Activated gamma-delta T cell treated with anti-CD3 and anti-CD28 coated beads, Interleukin-2, amount 50 U/mL, for 16 hours (primary cell): ENCODE measurements at regions not wholly inside any gene's neighbourhood (a gene's known extent, or its start where the extent isn't known, plus 50 kb on each side); places are given as distances from the start of the nearest gene placed in this dataset.
"Not testable (repeated sequence)": the region's sequence is repeated elsewhere in the genome, so short reads cannot be mapped to it uniquely, and the experiment has no call there.

ENCODE experiments used
- DNase-seq: peaks from one replicate; pipeline ENCODE4 v3.0.0-alpha.2; 2020; ENCODE audit warnings: low read depth

DNA sequence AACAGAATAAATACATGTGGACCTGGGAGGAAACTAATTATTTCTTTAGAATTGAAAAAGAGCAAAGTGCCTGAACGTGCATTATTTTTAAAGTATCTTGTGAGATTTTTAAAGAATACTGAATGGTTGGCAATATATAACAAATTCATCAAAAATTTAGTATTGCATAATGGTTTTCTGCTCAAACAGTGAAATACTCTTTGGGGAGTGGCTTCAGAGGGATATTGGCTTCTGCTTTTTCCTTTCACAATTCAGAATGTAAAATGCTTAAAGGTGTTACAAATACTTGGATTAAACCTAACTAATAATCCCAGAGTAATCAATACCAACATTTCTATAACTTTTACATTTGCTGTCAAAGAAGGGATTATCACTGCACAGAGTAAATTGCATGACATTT, 379.3 kb upstream of the CHD1 start:
- DNase-seq = no peak

DNA sequence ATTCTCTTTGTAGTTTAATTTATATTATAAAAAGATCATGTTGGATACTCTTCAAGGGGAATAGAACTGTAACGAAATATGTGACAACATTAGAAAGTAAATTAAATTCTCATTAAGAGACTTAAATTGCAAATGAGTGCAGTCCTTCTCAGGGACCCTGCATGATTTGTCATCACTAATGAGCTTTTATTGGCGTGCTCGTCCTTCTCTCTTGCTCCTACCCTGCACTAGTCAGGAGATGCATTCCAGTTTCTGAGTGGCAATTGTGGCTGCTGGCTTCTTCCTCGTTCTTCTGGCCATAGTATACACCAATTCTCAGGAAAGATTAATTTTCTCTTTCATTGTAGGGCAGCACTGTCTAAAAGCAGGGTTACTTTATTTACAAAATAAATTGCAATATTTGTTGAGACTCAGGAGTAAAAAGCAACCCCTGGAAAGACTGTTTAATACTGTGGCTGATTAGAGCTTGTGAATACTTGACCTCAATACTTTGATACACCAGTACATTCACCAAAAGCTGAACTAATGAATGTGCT, 376.3 kb upstream of the CHD1 start:
- DNase-seq = no peak

DNA sequence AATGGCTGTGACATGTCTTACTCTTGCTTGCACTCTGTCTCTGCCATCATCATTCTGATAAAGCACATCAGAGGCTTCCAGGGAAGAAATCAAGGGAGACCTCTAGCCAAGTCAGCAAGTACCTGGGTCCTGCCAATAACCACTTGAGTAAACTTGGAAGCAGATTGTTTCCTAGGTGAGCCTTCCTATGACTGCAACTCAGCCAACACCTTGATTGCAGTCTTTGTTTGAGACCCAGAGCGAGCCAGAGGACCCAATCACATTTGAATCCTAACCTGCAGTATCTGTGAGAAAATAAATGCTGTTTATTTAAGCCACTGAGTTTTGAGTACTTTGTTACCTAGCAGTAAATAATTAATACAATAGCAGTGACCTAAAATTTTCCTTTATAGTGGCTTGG, 356.8 kb upstream of the CHD1 start:
- no peak for DNase-seq

DNA sequence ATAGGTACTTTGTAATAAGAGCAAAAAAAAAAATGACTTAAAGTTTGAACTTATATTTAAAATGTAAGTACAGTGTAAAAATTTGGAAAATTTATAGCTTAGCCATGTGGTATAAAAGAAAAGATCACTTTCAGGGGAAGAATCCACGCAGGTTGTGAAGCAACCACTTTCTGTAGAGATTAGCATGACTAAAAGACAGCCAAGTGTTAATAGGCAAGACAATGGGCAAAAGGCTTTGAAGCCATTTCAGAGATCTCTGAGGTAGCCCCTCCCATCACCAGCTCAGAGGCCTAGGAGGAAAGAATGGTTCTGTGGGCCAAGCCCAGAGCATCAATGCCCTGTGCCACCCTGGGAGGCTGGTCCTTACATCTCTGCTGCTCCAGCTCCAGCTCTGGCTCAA, 346.3 kb upstream of the CHD1 start:
- DNase-seq = no peak

DNA sequence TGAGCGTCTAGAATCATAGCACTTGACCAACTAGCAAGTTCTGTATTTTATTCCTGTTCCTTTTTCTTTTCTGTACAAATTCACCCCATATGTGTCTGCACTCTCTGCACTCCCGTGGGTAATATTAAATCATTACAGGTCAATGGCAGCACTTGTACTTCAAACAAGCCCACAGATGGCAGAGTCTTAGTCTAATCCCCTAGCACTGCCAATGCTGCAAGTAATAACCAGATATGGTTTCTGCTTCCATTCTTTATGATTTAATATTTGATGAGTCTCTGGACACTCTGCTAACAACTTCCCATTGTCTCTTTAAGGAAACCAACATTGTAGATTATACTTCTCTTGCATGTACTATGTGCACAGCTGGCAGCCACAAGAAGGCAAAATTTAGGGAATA, 343.8 kb upstream of the CHD1 start:
- DNase-seq = no peak

DNA sequence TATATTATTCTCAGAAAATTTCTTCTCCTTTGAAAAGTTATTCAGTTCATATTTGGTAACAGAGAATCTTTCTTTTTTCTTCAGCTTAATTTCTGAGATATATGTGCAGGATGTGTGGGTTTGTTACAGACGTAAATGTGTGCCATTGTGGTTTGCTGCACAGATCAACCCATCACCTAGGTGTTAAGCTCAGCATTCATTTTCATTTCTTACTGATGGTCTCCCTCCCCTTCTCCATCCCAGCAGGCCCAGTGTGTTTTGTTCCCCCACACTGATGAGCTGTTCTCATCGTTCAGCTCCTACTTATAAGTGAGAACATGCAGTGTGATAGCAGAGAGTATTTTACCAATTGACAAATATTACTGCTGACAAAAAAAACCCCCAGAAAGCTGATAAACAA, 330.0 kb upstream of the CHD1 start:
- no peak for DNase-seq

DNA sequence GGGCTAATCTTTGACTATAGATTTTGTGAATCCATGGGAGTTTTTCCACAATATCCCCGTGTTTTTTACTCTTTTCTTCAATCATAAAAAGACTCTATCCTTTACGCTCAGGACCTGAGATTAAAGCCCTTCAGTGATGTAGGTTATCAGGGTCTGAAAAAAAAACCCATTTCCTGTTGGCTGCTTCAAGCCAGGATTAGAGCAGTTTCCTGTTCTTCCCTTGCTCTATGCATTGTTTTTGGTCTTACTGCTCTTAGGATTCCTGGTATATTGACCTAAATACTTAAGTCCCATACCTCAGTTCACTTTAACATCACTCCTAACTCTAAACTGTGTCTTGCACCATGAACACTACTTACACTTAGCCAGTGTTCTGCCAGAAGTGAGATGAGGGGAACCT, 319.3 kb upstream of the CHD1 start:
- no peak for DNase-seq

DNA sequence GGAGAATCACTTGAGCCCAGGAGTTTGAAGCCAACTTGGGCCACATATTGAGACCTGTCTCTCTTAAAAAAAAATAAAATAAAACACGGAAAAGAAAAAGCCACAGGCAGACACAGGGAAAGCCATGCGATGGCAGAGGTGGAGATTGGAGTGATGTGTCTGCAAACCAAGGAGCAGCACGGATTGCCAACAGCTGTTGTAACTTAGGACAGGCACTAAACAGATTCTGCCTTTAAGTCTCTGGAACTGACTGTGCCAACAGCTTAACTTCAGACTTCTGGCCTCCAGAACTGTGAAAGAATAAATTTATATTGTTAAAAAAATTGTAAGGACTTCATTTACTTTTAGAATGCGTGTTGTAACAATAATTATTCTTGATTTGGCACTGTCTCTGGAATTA, 318.5 kb upstream of the CHD1 start:
- DNase-seq = no peak

DNA sequence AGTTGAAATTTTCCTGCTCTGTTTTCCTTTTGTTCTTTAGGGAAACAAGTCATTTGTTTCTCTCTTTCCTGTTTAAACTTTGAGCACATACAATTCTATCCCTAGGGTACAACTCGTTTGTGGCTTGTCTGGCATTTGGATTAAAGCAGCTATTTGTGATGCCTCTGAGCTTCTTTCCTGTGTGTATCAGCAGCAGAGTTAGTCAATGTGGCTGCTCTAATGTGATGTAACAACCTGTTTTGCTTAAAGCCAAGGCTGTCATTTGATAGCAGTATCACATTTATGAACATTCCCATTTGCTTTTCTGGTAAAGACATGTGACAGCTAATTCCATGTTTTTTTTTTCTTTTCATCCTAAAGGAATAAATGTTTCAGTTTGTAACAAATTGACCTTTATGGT, 314.3 kb upstream of the CHD1 start:
- no peak for DNase-seq

DNA sequence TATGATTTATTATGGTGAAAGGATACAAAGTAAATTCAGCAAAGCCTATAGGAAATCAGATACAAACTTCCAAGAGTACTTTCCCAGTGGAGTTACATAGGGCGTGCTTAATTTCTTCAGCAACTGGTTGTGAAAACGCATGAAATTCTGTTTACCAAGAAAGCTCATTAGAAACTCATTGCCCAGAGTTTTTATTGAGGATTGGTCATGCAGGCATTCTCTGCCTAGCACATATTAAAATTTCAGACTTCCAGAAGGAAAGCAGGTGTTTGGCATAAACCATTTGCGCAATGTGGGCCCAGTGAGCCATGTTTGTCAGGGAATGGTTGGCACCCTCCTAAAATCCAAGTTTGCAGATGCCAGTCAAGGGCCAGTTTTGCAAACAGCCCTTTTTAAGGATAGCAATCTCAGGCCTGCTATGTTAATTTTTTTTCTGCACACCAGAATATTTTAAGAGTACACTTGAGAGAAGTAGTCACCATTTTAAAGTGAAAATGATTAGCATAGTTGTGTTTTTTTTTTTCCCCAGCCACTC, 311.1 kb upstream of the CHD1 start:
- no peak for DNase-seq

DNA sequence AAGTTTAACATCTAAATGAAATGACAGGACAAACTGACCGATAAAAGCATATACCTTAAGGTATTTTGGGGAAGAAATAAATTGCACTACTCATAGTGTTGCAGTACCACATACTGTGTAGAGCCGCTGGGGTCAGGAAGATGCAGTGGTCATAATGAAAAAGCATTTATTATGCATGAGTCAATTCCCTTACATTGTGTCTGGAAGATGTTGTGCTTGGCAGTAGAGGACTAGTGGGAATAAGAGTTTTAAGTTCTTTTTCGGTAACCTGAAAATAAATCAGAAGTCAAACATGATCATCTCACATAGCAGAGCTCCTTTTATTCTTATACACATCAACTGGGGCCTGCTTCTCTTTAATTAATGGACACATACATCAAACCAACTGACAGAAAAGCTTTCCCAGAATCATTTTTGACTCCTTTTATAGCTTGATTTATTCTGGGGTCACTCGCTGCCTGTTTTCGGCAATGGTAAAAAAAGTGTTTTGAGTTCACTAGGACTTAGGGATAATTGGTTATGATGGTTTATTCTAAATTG, 262.5 kb upstream of the CHD1 start:
- no peak for DNase-seq

DNA sequence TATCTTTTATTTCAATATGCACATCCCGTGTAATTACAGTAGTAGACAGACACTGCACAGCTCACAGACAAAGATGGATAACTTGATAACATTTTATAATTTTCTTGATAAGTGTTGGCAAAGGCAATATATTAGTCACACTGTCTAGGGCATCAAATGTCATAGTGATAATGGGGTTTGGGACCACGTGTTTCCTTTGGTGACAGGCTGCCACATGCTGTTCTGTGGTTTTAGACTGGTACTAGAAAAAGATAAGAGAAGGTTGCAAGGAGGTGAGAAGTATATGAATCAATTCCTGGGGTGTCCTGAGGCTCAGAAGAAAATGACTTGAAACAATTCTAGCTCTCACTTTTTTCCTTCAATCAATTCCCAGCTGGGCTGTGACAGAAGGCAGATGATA, 258.8 kb upstream of the CHD1 start:
- DNase-seq = no peak

DNA sequence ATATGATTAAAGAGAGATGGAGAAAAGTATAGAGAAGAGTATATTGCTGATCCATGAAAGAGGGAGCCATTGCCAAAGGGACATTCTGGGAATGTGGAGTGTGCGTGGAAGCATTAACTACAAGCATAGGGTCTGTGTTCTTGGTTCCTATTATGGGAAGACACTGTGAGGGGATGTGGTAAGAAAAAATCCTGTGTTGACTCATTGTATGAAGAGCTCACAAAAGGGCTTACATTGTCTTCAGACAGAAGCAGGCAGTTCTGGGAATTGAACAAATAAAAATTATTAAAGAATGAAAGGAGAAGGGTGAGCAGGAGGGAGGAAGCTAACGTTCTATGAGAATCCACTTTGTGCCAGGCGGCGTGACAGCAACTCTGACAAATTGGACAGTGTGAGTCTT, 250.4 kb upstream of the CHD1 start:
- DNase-seq = no peak

DNA sequence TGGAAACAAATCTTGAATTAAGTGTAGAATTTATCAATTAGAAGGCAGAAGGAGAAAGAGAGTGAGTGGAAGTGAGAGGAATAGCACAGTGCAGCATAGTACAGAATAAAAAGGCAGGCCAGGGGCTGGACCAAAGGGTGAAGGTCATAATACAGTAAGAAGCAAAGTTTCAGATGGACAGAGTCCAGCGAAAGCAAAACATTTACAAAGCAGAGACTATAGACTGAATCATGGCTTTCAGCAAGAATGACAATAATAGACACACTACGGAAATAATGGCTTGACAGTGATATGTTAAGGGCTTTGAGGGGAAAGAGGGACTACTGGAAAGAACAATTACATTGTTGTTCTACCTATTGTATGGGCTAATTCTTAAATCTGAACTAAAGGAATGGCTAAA, 249.0 kb upstream of the CHD1 start:
- DNase-seq = no peak

DNA sequence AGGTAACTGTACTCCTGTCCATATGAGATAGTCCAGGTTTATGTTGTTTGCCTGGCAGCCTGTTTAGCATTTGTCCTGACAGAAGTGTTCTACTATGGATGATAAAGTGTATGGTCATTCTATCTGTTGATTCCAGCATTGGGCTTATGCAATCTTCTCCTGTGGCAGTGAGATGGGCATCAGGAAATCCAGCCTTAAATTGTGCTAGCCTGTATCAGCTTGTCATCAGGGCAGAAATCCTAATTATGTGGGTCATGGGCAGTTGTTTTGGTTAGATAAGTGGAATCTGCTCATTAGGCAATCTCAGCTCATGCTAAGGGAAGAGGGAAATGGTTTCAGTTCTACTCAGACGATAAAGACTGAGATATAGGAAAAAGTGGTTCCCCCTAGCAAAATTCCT, 247.4 kb upstream of the CHD1 start:
- no peak for DNase-seq

DNA sequence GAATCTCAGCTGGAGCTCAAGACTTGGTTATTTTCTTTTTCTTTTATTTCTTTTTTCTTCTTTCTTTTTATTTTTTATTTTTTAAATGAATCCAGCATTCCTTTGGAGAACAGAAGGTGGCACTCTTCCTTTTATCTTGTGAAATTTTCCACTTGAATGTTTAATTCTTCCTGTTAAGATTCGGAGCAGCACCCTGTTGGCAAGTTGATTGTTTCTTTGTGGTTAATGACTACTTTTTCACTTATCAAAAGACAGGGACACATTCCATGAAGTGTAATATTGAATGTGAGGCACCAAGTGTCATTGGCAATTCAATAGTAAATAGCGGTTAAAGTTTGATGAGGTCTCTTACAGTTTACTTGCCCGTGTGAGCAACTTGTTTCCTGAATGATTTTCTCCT, 240.5 kb upstream of the CHD1 start:
- DNase-seq = no peak

DNA sequence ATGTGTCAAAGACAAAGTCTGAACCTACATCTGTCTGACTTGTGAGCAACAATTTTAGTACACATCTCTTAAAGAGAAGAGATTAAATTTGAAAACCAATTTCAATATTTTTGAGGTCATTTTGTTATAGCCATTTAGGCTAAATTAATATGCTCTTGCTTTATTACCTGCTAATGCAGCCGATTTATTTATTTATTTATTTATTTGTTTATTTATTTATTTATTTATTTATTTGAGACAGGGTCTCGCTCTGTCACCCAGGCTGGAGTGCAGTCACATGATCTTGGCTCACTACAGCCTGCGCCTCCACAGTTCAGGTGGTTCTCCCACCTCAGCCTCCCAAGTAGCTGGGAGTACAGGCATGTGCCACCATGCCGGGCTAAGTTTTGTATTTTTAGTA, 232.7 kb upstream of the CHD1 start:
- not testable (repeated sequence) for DNase-seq

DNA sequence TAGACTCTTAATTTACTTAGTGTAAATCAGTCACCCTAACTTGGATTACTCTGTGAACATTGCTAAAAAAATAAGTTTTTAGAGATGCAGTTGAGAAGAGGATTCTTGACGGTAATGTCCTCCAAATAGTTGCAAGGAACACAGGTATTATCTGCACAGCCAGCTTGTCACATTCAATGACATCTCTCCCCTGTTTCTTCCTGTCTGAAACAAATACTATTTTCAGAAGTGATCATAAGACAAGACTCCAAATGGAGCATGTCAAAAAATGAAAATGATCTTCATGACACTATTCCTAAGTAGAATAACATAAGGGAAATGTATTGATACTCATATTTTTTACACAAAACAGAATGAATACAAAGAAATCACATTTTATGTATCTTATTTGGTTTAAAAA, 227.9 kb upstream of the CHD1 start:
- DNase-seq = no peak

DNA sequence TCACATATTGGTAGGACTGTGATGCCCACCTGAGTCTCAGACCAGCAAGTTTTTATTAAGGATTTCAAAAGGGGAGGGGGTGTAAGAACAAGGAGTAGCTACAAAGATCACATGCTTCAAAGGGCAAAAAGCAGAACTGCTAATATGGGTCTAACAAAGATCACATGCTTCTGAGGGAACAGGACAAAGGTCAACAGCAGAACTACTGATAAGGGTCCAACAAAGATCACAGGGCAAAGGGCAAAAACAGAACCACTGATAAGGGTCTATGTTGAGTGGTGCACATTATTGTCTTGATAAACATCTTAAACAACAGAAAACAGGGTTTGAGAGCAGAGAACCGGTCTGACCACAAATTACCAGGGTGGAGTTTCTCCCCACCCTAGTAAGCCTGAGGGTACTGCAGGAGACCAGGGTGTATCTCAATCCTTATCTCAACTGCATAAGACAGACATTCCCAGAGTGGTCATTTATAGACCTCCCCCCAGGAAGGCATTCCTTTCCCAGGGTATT, 214.5 kb upstream of the CHD1 start:
- not testable (repeated sequence) for DNase-seq

DNA sequence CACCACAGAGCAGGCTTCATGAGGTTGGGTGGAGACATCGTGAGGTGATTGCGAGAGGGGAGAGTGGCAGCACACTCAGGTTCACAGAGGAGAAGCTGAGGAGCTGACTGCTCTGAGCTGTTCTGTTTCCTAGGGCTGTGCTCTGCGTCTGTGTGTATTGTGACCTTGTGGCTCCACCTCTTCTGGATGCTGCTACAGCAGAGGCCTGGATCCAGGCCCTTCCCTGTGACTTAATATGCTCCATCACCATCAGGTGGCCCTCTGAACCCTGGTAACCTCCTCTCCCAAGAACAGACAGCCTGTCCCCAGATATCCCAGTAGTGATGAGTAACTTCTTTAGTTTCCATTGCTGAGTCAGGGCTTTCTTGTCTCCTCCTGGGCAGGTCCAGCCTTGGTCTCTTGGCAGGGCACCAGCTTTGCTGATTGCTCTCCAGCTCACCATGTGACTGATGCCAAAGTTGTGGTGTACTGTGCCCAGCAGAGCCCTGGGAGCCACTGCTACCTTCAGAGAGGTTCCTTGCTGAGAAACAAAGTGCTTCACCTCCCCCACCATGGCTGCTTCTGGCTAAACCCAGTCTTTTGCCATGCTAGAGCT, 212.8 kb upstream of the CHD1 start:
- no peak for DNase-seq

DNA sequence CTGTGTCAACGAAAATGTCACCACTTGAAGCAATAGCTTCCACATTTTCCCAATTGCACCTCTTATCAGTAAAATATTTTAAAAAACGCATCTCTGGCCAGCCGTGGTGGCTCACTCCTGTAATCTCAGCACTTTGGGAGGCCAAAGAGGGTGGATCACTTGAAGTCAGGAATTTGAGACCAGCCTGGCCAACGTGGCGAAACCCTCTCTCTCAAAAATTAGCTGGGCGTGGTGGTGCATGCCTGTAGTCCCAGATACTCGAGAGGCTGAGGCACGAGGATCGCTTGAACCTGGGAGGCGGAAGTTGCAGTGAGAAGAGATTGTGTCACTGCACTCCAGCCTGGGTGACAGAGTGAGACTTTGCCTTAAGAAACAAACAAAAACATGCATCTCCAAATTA, 210.1 kb upstream of the CHD1 start:
- DNase-seq = no peak

DNA sequence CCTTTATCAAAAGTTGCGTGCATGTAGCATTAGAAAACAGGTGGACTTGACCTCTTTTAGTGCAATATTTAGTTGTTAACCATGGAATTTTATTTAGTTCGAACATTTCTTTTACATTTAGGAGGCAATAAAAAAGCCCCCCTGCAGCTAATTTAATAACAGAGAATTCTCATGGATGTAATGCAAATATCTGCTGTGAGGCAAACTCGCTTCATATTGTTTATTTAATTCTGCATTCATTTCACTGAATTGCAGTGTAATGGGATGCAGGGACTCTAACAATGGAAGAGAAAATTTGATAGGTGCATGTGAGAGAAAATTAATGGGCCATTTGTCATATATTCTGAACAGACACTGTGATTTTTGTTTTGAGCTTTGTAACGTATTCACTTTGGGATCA, 205.1 kb upstream of the CHD1 start:
- no peak for DNase-seq

DNA sequence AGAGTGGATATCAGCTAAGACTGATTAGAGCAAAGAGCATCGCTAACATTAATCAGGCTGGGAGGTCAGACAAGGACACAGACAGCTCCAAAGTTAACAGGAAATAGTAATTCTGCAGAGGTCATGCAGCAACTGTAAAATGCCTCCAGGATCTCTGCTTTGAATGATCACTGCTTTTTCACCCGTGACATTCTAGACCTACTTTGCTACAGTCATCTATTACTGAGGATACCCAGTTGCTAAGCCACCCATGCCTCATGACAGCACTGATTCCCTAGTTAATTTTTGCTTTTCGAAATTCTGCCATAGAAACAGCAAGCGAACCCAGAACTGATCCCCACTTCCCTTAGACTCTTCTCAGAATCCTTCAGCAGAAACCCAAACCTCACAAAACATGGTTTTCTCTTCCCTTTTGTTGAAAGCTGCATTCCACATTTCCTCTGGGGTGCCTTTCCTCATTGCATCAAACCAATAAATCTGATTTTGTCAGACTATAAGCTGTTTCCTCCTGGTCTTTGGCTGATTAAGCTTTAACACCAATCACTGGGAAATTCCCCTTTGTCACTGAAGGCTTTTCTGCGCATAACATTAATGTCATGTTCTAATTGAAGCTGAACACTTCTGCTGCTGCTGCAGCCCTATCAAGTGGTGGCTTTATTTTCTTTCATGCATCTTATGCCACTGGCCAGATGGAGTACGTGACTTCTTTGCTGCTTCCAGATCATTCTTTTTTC, 201.1 kb upstream of the CHD1 start:
- no peak for DNase-seq
